ENCODE measurements at regions not wholly inside any gene's neighbourhood (a gene's known extent, or its start where the extent isn't known, plus 50 kb on each side); places are given as distances from the start of the nearest gene placed in this dataset.
"Not testable (repeated sequence)": the region's sequence is repeated elsewhere in the genome, so short reads cannot be mapped to it uniquely, and the experiment has no call there.

DNA sequence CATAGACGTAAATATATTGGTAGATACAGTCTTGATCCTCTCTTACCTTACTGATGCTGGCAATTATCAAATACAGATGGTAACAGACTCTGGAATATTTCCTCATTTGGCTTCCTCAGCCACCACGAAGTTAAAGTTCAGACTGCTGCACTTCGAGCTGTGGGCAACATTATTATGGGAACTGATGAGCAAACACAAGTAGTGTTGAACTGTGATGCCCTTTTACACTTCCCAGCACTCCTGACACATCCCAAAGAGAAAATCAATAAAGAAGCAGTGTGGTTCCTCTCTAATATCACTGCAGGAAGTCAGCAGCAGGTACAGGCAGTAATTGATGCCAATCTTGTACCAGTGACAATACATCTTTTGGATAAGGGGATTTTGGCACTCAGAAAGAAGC, 162.7 kb upstream of the NT5E start:
- TF ChIP-seq, protein P1, sequence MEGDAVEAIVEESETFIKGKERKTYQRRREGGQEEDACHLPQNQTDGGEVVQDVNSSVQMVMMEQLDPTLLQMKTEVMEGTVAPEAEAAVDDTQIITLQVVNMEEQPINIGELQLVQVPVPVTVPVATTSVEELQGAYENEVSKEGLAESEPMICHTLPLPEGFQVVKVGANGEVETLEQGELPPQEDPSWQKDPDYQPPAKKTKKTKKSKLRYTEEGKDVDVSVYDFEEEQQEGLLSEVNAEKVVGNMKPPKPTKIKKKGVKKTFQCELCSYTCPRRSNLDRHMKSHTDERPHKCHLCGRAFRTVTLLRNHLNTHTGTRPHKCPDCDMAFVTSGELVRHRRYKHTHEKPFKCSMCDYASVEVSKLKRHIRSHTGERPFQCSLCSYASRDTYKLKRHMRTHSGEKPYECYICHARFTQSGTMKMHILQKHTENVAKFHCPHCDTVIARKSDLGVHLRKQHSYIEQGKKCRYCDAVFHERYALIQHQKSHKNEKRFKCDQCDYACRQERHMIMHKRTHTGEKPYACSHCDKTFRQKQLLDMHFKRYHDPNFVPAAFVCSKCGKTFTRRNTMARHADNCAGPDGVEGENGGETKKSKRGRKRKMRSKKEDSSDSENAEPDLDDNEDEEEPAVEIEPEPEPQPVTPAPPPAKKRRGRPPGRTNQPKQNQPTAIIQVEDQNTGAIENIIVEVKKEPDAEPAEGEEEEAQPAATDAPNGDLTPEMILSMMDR (IDR thresholded peaks at IDR 0.05; ENCODE audit: low read depth, low read length, poor library complexity, severe bottlenecking) = no peak
- no peak for TF ChIP-seq EZH2phosphoT487 (IDR thresholded peaks at IDR 0.05; ENCODE audit: borderline replicate concordance, low read length)
- Histone ChIP-seq H3K4me3 (ENCODE audit: low read length) (no peak overlapping the region), H3K9me3 (ENCODE audit: control insufficient read depth, insufficient read depth, low read length) (no peaks in the 10 kb centered on the region), H3K79me2 (ENCODE audit: control insufficient read depth, low read length) (no peaks in the 10 kb centered on the region), H3K4me2 (ENCODE audit: low read length) (no peak overlapping the region), H3F3A (ENCODE audit: control insufficient read depth, insufficient read depth) (no peaks in the 10 kb centered on the region), H4K20me1 (ENCODE audit: control insufficient read depth, insufficient read depth, low read depth, low read length) (no peaks in the 10 kb centered on the region), H3K27ac (ENCODE audit: low read depth, low read length) (no peak overlapping the region), H3K9me2 (replicated peaks; ENCODE audit: control insufficient read depth, low read length) (no peaks in the 10 kb centered on the region), H3K27me3 (ENCODE audit: control insufficient read depth, low read length) (no peaks in the 10 kb centered on the region), H3K36me3 (ENCODE audit: control insufficient read depth, low read length) (no peaks in the 10 kb centered on the region), H3K4me1 (ENCODE audit: control insufficient read depth, low read length) (no peaks in the 10 kb centered on the region)

DNA sequence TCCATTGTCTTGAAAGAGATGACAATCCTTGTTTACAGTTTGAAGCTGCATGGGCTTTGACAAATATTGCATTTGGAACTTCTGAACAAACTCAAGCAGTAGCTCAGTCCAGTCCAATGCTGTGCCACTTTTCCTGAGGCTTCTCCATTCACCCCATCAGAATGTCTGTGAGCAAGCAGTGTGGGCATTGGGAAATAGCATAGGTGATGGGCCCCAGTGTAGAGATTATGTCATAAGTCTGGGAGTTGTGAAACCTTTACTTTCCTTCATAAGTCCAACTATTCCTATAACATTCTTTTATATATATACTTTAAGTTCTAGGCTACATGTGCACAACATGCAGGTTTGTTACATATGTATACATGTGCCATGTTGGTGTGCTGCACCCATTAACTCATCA, 163.4 kb upstream of the NT5E start:
- H3K79me2 ChIP-seq (ENCODE audit: control insufficient read depth, low read length); H3K9me3 ChIP-seq (ENCODE audit: control insufficient read depth, insufficient read depth, low read length); H3K4me2 ChIP-seq (ENCODE audit: low read length); H4K20me1 ChIP-seq (ENCODE audit: control insufficient read depth, insufficient read depth, low read depth, low read length); H3K9me2 ChIP-seq (replicated peaks; ENCODE audit: control insufficient read depth, low read length); H3K36me3 ChIP-seq (ENCODE audit: control insufficient read depth, low read length); H3K4me1 ChIP-seq (ENCODE audit: control insufficient read depth, low read length); H3K27ac ChIP-seq (ENCODE audit: low read depth, low read length); H3K4me3 ChIP-seq (ENCODE audit: low read length); H3F3A ChIP-seq (ENCODE audit: control insufficient read depth, insufficient read depth); H3K27me3 ChIP-seq (ENCODE audit: control insufficient read depth, low read length): not testable (repeated sequence)

DNA sequence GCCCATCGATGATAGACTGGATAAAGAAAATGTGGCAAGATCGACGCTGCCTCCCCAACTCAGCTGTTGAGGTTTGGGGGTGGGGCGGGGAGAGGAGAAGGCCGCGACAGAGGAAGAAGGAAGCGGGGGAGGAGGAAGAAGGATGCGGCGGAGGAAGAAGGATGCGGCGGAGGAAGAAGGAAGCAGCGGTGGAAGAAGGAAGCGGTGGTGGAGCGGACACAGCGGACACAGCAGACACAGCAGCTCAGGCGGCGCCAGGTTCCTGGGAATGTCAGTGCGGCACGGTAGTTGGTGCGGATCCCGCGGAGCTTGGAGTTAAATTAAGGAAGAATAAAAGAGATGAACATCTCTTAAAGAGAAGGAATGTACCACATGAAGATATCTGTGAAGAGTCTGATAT, 163.9 kb upstream of the NT5E start:
- Histone ChIP-seq H3K9me3 (ENCODE audit: control insufficient read depth, insufficient read depth, low read length) (no peaks in the 10 kb centered on the region), H3K36me3 (ENCODE audit: control insufficient read depth, low read length) (no peaks in the 10 kb centered on the region), H4K20me1 (ENCODE audit: control insufficient read depth, insufficient read depth, low read depth, low read length) (no peaks in the 10 kb centered on the region), H3K4me3 (ENCODE audit: low read length) (no peak overlapping the region), H3F3A (ENCODE audit: control insufficient read depth, insufficient read depth) (no peaks in the 10 kb centered on the region), H3K27me3 (ENCODE audit: control insufficient read depth, low read length) (no peaks in the 10 kb centered on the region), H3K4me2 (ENCODE audit: low read length) (no peak overlapping the region), H3K79me2 (ENCODE audit: control insufficient read depth, low read length) (no peaks in the 10 kb centered on the region), H3K27ac (ENCODE audit: low read depth, low read length) (no peak overlapping the region), H3K9me2 (replicated peaks; ENCODE audit: control insufficient read depth, low read length) (no peaks in the 10 kb centered on the region), H3K4me1 (ENCODE audit: control insufficient read depth, low read length) (no peaks in the 10 kb centered on the region)
- TF ChIP-seq EZH2phosphoT487 (IDR thresholded peaks at IDR 0.05; ENCODE audit: borderline replicate concordance, low read length) = no peak
- TF ChIP-seq, protein P1 (IDR thresholded peaks at IDR 0.05; ENCODE audit: low read depth, low read length, poor library complexity, severe bottlenecking) = no peak

DNA sequence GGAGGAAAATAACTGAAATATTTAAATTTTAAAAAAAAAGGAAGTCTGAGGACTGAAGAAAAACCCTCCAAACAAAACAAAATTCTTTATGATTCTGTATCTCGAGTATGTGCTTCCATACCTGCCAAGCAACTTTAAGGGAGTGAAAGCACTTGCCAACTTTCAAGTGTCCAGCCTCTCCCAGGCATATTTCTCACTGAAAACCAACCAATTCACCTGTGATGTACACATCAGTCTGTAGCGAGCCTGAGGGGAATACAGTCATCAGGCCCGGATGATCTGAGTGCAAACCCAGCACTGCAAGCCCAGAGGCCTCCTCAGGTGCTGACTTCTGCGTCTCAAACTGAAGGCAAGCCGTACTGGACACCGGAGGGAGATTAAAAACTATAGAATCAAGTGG, 164.8 kb upstream of the NT5E start:
- Histone ChIP-seq H3K36me3 (ENCODE audit: control insufficient read depth, low read length) (no peaks in the 10 kb centered on the region), H3K9me2 (replicated peaks; ENCODE audit: control insufficient read depth, low read length) (no peaks in the 10 kb centered on the region), H3K4me1 (ENCODE audit: control insufficient read depth, low read length) (no peaks in the 10 kb centered on the region), H3K4me2 (ENCODE audit: low read length) (no peak overlapping the region), H3K4me3 (ENCODE audit: low read length) (no peak overlapping the region), H3K9me3 (ENCODE audit: control insufficient read depth, insufficient read depth, low read length) (no peaks in the 10 kb centered on the region), H3K27me3 (ENCODE audit: control insufficient read depth, low read length) (no peaks in the 10 kb centered on the region), H4K20me1 (ENCODE audit: control insufficient read depth, insufficient read depth, low read depth, low read length) (no peaks in the 10 kb centered on the region), H3F3A (ENCODE audit: control insufficient read depth, insufficient read depth) (no peaks in the 10 kb centered on the region), H3K79me2 (ENCODE audit: control insufficient read depth, low read length) (no peaks in the 10 kb centered on the region), H3K27ac (ENCODE audit: low read depth, low read length) (no peak overlapping the region)
- TF ChIP-seq, protein P1 (IDR thresholded peaks at IDR 0.05; ENCODE audit: low read depth, low read length, poor library complexity, severe bottlenecking) = no peak
- TF ChIP-seq EZH2phosphoT487 (IDR thresholded peaks at IDR 0.05; ENCODE audit: borderline replicate concordance, low read length) = no peak

Measured in DOHH2 (cell line).